HK-2 (cell line): ENCODE measurements at regions not wholly inside any gene's neighbourhood (a gene's known extent, or its start where the extent isn't known, plus 50 kb on each side); places are given as distances from the start of the nearest gene placed in this dataset.

Experiments
- DNase-seq: peaks from one replicate; pipeline ENCODE4 v3.0.0-alpha.2; 2018; ENCODE audit not compliant: unreplicated experiment

GRCh38 chr14:65318636-65319506, 93.7 kb upstream of the FUT8 start:
- no peak for DNase-seq

DNA sequence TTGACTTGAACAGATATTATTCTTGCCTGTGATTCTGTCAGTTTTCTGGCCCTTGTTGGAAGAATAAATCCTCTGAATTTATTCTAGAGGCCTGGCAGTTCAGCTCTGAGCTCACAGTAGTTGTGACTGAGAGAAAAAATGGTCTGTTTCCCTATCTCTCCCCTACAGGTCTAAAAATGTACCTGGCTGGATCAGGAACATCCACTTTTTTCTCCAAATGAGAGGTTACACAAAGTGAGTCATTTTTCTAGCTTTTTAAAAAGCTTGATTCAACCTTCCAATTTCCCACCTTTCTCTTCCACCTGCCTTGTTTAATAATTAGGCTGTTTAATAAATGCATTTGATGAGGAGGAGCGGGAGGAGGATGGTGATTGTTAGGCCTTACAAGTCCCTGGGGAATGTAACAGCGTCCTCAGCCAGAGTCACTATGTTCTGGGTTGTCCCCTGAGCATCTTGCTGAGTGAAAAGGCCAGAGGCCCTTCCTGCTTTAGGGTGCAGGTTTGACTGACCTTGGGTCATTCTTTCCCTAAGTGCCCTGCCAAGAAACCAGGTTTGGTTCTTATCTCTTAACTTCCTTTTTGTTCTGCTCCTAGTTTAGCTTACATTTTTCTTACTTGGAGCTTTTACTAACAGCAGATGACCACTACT, 91.7 kb upstream of the FUT8 start:
- no peak for DNase-seq

DNA sequence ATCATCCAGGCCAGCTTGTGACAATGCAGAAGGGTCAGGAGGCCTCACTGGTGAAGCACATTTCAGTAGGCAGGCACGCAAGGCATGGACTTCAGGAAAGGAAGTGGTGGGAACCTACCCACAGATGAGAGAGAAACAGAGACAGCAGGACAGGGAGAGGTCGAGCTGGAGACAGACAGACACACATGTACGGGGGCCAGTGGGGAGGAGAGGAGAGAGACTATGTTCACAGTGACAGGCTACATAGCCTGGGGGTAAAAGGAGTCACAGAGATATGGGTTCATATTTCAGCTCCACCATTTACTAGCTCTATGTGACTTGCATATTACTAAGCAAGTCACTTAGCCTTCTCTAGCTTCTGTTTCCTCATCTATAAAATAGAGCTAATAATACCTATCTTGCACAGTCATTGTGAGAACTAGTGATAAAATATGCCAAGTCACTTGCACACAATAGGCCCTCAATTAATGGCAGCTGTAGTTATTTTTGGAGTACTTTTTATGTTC, 91.1 kb upstream of the FUT8 start:
- no peak for DNase-seq

- DNase-seq: no peak
These were observed 83.0 kb upstream of the FUT8 start for GRCh38 chr14:65329481-65329880.

GRCh38 chr14:65329911-65330310, 82.6 kb upstream of the FUT8 start:
- no peak for DNase-seq

DNA sequence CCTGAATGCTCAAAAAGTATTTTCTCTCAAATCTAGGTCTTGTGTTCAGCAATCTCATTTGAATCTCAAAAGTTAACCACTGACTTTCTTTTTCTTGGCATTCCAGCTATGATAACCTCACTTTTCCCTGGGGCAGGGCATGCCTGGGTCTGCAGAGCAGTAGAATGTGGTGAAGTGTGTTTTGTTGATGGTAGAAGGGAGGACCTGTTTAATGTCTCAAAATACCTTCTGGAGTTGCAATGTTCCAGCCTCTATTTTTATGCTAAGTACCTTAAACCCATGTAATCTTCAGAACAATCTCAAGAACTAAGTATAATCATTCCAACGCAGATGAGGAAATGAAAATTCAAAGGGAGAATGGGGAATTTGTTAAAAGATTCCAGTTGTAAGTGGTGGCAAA, 82.1 kb upstream of the FUT8 start:
- no peak for DNase-seq

- no peak for DNase-seq
These were observed 80.9 kb upstream of the FUT8 start for GRCh38 chr14:65331652-65332051.

DNA sequence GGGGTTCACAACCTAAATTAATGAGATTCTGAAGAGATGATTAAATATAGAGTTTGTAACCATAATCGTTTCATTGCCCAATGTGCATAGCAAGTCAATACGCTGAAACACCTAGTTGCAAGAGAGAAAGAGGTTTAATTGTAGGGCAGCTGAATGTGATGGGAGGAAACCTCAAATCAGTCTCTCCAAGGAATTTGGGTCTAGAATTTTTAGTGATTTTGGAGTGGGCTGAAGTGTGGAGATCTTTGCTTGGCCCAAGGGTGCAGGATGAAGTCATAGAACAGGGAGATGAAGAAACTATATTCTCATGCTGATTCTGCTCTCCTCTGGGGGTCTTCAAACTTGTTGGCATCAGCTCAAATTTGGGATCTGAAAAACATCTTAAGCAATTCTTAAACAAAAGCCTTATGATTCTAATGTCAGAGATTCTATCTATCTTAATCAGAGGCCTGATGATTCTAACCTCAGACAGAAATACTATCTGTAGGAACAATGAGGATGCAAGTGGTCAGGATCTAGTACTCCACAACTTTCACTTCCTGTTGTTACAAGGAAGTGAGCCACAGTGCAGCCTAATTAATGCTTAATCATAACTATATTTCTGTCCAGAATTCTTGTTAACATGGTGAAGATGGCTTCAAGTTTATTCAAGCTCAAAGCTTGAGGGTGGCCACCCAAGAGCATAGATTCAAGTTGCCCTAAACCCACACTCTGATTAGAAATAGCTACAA, 80.2 kb upstream of the FUT8 start:
- DNase-seq: no peak

DNA sequence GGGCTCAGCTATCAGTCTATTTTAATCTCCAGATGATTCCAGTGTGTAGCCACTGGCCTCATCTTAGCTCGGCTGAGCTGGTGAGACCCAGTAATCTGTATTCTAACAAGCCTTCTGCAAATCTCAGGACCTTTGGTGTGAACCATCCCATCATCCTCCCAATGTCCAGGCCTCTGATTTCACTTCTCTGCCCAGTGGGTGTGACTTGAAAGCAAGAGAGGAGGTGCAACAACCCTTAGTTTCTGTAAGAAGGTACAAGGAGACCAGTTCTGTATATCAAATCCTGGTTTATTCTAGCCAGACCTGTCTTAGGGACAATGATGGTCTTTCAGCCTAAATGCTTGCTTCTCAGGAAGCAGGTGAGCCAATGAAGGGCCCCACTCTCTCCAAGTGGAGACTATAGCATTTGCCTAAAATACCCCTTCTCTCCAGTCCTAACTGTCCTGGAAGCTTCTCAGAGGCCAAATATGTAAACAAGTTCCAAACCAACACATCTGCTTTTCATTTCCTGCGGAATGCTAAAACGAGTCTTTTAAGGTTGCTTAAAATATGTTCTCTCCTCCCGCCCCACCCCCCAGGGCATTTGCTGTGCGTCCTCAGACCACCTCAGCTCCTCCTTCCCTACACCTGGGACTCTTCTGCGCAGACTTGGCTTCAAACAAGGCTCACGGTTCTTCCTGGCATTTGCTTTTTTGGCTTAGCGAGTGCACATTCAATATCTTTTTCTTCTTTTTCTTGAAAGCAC, 78.4 kb upstream of the FUT8 start:
- no peak for DNase-seq

DNA sequence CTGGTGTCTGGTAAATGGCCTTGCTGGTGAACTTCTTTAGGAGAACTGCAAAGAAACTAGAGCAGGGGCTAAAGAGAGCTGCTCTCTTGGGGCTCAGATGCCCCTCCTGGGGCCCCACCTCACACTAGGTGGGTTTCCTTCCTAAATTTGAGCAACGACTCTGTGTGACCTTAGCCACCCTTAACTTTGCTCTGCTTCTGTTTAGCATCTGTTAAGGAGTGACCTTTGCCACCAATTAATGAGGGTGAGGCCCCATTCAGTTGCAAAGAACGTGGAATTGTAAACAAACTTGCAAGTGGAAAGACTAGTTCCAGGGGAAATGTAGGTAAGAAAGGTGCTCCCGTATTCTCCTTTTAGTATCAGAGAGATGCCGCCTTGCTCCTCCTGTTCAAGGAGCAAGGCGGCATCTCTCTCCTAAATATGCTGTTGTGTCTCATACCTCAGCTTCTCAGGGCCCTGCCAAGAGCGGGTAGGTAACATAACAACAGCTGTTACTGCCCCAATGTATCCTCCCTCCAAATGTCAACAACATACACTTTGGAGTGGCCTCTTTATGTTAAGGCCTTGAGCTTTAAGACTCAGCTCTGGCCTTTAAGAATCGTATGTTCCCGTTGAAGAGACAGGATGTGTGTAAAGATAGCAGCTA, 77.6 kb upstream of the FUT8 start:
- DNase-seq: no peak

DNA sequence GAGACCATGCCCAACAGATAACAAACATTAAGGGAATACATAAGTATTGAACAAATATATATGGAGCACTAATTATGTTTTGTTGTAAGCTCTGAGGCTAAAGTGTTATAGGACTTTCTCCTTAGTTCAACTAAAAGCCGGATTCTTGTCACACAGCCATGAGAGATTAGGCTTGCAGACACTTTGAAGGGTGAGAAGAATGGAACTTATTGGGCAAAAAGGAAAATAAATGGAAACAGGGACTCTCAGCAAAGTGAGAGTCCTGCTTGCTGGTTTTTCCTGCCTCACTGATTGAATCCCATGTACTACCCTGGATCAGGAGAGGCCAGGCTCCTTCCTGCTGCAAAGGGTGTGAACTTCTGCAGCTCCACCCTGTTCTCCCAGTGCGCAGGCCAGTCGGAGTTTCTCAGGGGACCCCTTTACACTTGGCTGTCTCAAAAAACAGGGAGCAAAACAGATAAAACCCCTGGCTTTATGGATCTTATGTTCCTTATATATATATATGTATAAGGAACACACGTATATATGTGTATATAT, 77.1 kb upstream of the FUT8 start:
- no peak for DNase-seq

GRCh38 chr14:65336191-65336591, 76.3 kb upstream of the FUT8 start:
- DNase-seq: no peak

DNA sequence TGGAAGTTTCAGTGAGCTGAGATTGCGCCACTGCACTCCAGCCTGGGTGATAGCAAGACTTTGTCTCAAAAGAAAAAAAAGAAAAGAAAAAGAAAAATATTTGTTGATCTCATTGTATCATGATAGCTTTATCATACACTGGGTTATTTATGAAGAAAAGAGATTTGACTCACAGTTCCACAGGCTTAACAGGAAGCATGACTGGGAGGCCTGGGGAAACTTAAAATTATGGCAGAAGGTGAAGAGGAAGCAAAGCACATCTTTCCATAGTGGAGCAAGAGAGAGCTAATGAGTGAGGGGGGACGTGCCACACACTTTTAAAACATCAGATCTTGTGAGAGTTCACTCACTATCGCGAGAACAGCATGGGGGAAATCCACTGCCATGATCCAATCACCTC, 72.7 kb upstream of the FUT8 start:
- DNase-seq: no peak

- DNase-seq: no peak
These were observed 68.5 kb upstream of the FUT8 start for GRCh38 chr14:65344011-65344410.

DNA sequence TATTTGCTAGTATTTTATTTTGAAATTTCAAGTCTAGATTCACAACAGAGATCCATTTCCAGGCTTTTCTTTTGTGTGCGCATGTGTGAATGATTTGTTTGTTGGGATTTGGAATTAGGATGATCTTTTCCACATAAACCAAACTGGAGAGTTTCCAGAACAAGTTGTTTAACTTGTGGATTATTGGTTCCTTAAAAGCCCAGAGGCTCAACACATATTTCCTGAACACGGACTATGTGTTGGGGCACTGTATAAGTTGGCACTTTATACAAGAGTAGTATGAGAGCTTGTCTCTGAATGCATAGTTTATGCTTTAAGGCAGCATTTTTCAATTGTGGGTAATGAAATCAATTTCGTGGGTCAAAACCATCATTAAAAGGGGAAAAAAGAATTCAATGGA, 67.3 kb upstream of the FUT8 start:
- DNase-seq: no peak

- no peak for DNase-seq
These were observed 66.1 kb upstream of the FUT8 start for GRCh38 chr14:65346474-65346873.

- DNase-seq: no peak
These were observed 65.6 kb upstream of the FUT8 start for GRCh38 chr14:65346895-65347294.

- no peak for DNase-seq
These were observed 64.4 kb upstream of the FUT8 start for GRCh38 chr14:65348137-65348536.

DNA sequence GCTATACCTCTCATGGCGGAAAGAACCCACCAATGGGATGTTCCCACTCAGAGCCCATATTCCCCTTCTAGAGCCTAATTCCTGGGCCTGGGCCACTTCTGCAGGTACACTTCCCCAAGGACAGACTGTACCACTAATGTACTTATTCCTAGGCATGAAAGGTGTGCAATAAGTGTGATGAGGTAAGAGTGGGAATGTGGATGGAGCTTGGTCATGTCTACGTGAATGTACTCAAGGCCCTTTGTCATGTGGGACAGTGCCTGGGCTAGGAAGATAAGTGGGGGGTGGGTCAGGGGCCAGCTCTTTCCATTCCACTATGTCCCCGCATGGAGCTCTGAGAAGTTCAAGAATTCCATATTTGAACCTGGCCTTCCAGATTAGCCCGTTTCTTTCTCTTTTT, 63.4 kb upstream of the FUT8 start:
- no peak for DNase-seq

DNA sequence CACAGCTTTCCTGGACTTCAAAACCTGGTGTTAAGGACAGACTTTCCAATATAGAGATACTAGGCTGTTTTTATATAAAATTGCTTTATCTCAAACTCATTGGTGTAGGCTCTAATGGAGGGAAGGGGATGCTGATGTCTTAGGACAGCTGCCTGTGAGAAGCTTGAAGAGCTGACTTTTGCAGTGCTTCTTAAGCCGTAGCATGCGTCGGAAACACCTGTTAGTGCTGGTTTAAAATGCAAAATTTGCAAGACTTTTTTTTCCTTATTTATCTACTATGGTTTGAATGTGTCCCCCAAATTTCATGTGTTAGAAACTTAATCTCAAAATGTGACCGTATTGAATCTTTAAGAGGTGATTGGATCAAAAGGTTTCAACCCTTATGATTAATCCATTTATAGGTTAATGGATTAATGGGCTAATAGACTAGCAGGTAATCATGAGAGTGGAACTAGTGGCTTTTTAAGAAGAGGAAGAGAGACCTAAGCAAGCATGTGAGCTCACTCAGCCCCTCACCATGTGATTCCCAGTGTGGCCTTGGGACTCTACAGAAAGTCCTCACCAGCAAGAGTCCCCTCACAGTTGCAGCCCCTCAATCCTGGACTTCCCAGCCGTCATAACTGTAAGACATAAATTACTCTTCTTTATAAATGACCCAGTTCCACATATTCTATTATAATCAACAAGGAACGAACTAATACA, 60.9 kb upstream of the FUT8 start:
- no peak for DNase-seq
